ENCODE measurements at regions not wholly inside any gene's neighbourhood (a gene's known extent, or its start where the extent isn't known, plus 50 kb on each side); places are given as distances from the start of the nearest gene placed in this dataset.

GRCh38 chr22:48603621-48604320, 1223.9 kb downstream of the BRD1 start:
- DNase-seq, result no peak

GRCh38 chr22:48602805-48603518, 1224.7 kb downstream of the BRD1 start:
- DNase-seq, result no peak

- DNase-seq, result no peak
Measured at GRCh38 chr22:48600681-48601080, 1227.0 kb downstream of the BRD1 start.

- no peak for DNase-seq
Measured at GRCh38 chr22:48600171-48600570, 1227.5 kb downstream of the BRD1 start.

GRCh38 chr22:48599346-48599745, 1228.3 kb downstream of the BRD1 start:
- no peak for DNase-seq

GRCh38 chr22:48596111-48596850, 1231.4 kb downstream of the BRD1 start:
- no peak for DNase-seq

GRCh38 chr22:48595511-48595905, 1232.2 kb downstream of the BRD1 start:
- DNase-seq, result no peak

- DNase-seq, result no peak
Measured at GRCh38 chr22:48594757-48595510, 1232.7 kb downstream of the BRD1 start.

- no peak for DNase-seq
Measured at GRCh38 chr22:48594016-48594756, 1233.5 kb downstream of the BRD1 start.

- no peak for DNase-seq
Measured at GRCh38 chr22:48593551-48593950, 1234.1 kb downstream of the BRD1 start.

GRCh38 chr22:48592931-48593330, 1234.7 kb downstream of the BRD1 start:
- DNase-seq, result no peak

- no peak for DNase-seq
Measured at GRCh38 chr22:48592488-48592887, 1235.2 kb downstream of the BRD1 start.

- DNase-seq, result no peak
Measured at GRCh38 chr22:48592066-48592345, 1235.7 kb downstream of the BRD1 start.

- no peak for DNase-seq
Measured at GRCh38 chr22:48591286-48592065, 1236.2 kb downstream of the BRD1 start.

GRCh38 chr22:48589901-48590300, 1237.8 kb downstream of the BRD1 start:
- no peak for DNase-seq

- no peak for DNase-seq
Measured at GRCh38 chr22:48588878-48589450, 1238.7 kb downstream of the BRD1 start.

GRCh38 chr22:48588151-48588877, 1239.4 kb downstream of the BRD1 start:
- DNase-seq, result no peak

GRCh38 chr22:48587236-48587865, 1240.3 kb downstream of the BRD1 start:
- no peak for DNase-seq

GRCh38 chr22:48586799-48587185, 1240.9 kb downstream of the BRD1 start:
- no peak for DNase-seq

All from NCI-H1930 (cell line).